ENCODE measurements at regions not wholly inside any gene's neighbourhood (a gene's known extent, or its start where the extent isn't known, plus 50 kb on each side); places are given as distances from the start of the nearest gene placed in this dataset.

GRCh38 chr22:44554411-44554810 is 56.4 kb upstream of the RTL6 start:
- DNase-seq (ENCODE audit: low spot score), result no peak

DNA sequence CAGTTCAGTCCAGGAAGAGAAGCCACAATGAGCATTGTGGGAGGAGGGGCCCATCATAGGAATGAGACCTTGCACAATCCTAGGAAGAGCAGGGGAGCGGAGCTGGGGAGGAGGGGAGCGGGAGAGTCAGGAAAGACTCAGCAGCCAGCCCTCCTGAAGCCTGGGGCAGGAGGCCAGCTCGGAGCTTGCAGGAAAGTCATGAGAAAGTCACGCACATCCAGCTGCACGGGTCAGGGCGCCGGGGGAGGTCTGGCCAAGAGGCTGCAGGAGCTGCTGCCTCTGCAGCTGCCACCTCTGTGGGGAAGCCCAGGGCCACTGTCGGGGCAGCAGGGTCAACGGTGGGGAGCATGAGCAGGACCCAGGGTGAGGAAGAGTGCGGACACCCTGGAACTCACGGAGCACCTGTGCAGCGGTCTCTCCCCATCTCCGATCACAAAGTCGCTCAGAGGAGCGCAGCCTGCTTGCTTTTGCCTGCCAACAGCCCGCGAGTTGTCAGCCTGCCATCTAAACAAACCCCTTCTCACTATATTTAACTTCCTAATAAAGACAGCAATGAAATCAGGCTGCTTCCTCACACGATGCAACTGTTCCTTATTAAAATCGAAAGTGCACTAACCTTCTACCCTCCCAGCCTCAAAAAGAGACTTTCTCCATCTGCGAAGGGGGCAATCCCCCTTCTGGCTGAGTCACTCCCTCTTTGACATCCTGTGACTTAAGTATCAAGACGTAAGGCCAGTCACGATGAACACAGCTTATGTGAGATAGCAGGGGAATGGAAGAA is 52.9 kb upstream of the RTL6 start:
- no peak for DNase-seq (ENCODE audit: low spot score)

DNA sequence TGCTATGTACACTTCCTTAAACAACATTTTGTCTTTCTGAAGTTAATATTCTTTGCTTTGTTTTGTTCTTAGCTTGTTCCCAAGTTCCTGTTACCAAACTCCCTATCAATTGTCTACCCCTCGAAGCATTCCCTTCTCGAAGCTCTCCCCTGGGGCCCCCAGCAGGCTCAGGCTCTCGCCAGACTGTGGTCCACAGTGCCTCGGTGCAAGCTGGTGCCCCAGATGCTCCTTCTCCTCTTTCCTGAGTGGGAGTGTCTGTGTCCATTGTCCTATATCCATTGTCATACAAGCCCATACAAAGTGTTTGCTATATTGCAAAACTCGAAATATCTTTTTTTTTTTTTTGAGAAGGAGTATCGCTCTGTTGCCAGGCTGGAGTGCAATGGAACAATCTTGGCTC is 51.7 kb upstream of the RTL6 start:
- no peak for DNase-seq (ENCODE audit: low spot score)

DNA sequence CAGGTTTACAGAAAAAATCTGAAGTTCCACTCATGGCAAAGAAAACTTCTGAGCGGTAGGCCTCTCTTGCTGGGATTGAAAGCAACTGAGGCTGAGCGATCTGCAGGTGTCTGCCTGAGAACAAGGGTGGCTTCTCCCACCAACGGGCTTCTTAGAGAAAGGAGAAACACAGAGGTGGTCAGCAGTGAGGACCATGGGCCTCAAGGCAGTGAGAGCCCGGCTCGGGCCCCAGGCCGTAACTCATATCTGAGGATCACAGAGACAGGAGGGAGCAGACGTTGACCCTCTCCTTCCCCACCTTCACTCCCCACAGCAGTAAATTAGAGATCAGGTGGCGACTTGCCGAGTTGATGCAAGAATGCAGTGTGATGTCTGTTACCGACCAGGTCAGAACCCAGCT is 50.9 kb upstream of the RTL6 start:
- no peak for DNase-seq (ENCODE audit: low spot score)

Data from cerebellar cortex (tissue), 1 donor.